ENCODE measurements at regions not wholly inside any gene's neighbourhood (a gene's known extent, or its start where the extent isn't known, plus 50 kb on each side); places are given as distances from the start of the nearest gene placed in this dataset.

DNA sequence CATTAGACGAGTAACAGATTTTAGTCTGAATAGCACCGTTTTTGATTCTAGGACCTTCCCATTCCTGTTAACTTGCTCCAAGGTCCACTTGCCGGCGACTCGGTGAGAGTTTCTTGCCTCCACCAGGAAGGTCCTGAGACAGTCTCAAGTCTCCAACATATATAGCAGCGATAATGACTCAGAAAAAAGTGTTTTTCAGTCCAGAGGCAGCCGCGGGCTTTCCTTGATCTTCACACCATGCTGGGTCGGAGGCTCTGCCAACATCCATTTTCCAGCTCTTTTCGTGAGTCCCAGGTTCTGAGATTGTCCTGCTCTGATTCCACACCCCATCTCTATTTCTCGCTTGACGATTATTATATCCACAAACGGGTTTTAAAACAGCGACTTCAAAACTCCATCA lies 170.5 kb downstream of the GPX5 start:
- DNase-seq (ENCODE audit: low spot score) = no peak
- FAIRE-seq = no peak

GRCh38 chr6:28696682-28697081 lies 171.0 kb downstream of the GPX5 start:
- FAIRE-seq = no peak
- no peak for DNase-seq (ENCODE audit: low spot score)

- DNase-seq (ENCODE audit: low spot score) (no peak), FAIRE-seq (no peak)
Measured at GRCh38 chr6:28707387-28708282, 182.0 kb downstream of the GPX5 start.

DNA sequence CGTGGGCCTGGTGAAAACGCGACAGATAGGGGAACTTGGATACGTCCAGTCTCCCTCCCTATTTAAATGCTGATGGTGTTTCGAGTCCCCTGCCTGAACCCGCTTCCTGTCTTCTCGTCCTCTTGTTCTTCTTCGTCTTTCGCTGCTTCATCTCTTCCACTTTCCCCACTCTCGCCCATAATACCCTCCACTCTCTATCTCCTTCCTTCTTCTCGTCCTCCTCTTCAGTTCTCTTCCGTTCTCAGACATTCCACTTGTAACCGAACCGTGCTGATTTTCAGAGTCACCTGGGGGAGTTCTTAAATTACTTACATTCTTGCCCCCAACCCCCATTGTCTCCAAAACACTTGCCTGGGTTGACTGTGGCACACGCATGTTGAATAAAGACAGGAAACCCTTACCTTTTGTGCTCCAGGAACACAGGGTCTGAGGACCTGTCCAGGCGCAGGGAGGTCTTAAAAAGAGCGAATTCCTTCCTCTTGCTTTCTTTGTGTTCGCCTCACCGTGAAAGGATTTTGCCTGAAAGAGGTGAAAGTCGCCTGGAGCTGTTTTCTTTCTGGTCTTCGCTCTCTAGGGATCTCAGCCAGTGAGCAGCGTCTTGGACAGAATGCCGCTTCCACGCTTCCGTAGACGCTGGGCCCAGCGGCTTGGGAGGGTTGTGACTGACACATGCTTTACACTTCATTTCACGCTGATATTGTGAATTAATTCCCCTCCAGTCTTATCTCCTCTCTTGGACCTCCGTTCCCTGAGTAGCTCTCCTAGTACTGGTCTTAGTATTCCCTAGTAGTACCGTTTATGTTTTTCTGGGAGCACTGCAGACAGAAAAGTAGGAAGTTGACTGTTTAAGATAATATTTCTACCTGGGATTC lies 184.0 kb downstream of the GPX5 start:
- FAIRE-seq (no peak), DNase-seq (ENCODE audit: low spot score) (no peak)

DNA sequence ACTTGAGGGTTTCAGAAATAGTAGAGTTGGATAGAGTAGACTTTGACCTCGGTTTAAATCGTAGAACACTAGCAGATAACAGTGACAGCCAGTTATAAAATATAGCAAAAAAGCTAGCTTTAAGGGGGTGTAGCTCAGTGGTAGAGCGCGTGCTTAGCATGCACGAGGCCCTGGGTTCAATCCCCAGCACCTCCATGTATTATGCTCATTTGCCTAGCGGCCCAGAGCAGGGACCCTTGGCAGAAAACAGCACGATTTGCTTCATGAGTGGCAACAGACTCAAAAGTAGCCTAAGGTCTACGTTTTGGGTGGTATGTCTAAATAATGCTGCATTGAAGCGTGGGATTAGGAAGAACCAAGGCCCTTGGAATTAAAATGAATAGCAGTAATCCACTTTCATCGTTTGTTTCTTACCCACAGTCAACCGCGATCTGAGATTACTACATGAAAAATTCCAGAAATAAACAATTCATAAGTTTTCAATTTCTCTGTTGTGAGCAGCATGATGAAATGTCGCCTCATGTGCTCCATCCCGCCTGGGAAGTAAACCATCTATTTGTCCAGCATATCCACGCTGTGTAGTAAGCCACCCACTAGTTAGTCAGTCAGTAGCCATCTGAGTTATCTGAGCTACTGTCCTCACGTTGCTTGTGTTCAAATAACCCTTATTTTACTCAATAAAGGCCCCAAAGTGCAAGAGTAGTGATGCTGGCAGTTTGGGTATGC lies 184.9 kb downstream of the GPX5 start:
- DNase-seq (ENCODE audit: low spot score) = peak; percentile 73
- FAIRE-seq = no peak

DNA sequence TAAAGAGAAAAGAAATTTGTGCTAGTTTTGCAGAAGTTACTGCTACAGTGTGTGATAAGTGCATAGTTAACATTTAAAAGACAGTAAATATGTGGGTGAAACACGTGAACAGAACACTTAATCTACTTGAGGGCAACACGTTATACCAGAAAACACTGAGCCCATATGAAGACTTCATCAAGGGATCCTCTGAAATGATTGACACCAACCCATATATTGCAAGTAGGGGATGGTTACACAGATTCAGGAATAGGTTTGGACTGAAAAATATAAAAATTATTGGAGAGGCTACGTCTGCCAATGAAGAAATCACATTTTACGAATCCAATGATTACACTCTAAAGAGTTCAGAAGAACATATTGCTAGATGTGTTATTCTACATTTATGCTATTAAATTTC lies 185.6 kb downstream of the GPX5 start:
- DNase-seq (ENCODE audit: low spot score) (no peak), FAIRE-seq (no peak)

DNA sequence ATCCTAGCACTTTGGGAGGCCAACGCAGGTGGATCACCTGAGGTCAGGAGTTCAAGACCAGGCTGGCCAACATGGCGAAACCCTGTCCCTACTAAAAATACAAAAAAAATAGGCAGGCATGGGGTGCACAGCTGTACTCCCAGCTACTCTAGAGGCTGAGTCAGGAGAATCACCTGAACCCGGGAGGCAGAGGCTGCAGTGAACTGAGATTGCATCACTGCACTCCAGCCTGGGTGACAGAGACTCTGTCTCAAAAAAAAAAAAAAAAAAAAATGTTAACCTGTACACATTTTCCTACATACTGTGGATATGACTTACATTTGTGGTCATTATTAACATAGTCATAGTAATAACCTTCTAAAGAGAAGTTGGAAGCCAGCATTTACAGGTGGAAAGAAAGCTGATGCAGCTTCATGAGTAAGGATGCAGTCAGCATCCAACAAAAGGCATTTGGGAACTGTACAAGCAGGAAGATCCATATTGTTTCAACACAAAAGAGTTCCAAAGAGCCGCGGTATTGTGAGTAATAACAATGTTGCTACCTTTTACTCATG lies 186.2 kb downstream of the GPX5 start:
- peak; percentile 7 for DNase-seq (ENCODE audit: low spot score)
- no peak for FAIRE-seq

DNA sequence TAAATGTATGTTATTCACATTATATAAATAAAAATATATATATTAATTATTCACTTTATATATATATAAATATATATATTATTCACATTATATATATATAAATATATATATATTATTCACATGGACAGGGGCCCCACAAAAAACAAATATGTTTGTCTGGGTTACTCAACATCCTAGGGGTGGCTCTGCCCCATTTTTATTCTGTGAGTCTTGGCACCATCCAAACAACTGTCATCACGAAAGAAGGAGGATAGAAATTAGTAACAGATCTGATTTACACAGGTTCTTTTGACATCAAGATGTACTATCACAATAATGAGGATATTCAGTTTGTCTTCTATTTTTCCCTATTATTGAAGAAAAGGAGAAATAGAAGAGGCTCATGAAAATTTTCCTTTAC lies 187.3 kb downstream of the GPX5 start:
- FAIRE-seq (no peak), DNase-seq (ENCODE audit: low spot score) (no peak)

DNA sequence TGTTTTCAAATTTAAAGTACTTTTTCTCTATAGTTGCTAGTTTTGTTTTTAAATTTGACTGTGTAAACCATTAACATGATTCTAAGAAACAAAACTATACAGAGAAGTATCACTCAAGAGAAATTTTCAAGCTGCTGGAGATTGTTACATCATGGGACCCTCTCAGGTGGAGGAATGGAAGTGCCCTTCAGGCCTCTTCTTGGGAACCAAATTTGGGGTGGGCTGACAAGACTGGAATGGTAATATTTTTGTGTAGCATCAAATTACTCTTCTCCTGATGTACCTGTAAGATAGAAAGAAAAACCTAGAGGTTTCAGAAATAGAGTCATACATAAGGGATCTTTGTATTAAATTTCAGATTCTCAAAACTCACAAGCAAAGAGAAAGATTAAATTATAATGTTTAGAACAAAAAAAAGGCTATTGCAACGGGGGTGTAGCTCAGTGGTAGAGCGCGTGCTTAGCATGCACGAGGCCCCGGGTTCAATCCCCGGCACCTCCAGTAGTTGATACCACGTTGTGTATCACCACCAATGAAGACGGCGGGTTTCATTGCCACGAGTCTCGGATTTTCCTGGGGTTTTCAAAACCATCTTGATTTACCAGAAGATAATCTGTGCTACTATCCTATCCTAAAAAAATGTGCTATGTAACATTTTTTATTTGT lies 193.7 kb downstream of the GPX5 start:
- FAIRE-seq (no peak), DNase-seq (ENCODE audit: low spot score) (peak; percentile 54)

- no peak for DNase-seq (ENCODE audit: low spot score)
- FAIRE-seq = no peak
Measured at GRCh38 chr6:28720357-28721231, 194.9 kb downstream of the GPX5 start.

- no peak for FAIRE-seq
Measured at GRCh38 chr6:28721372-28721771, 195.7 kb downstream of the GPX5 start.

GRCh38 chr6:28724395-28724794 lies 198.7 kb downstream of the GPX5 start:
- DNase-seq (ENCODE audit: low spot score) = no peak

More at GRCh38 chr6:28721372-28721771, 195.7 kb downstream of the GPX5 start:
- DNase-seq (ENCODE audit: low spot score) = no peak

DNA sequence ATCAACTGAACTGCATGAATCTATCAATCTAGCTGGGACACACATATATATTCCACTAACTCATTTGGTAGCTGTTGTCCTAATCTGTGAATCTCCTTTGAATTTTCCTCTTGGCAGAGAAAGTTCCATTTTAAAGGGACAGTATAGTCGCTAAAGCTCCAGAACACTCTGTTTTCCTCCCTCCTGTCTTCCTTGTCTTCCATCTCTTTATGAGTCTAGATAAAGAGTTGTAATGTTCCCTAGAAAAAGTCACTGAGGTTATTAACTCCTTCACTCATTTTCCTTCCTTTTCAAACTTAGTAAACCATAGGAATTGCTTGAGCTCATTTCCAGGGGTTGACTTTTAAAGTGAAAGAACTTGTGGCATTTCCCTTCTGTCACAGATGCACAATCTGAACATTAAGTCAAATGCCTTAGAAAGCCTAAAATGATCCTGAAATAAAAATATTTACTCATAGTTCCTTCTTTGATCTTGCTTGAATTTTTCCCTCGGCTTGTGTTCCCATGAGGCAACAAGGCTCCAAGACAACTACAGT lies 198.4 kb downstream of the TRIM27 start:
- DNase-seq (ENCODE audit: low spot score) = no peak
- FAIRE-seq = no peak

More at GRCh38 chr6:28724395-28724794, 198.7 kb downstream of the GPX5 start:
- FAIRE-seq = no peak

GRCh38 chr6:28725890-28726348 lies 197.9 kb downstream of the TRIM27 start:
- DNase-seq (ENCODE audit: low spot score) (peak; percentile 58), FAIRE-seq (no peak)

DNA sequence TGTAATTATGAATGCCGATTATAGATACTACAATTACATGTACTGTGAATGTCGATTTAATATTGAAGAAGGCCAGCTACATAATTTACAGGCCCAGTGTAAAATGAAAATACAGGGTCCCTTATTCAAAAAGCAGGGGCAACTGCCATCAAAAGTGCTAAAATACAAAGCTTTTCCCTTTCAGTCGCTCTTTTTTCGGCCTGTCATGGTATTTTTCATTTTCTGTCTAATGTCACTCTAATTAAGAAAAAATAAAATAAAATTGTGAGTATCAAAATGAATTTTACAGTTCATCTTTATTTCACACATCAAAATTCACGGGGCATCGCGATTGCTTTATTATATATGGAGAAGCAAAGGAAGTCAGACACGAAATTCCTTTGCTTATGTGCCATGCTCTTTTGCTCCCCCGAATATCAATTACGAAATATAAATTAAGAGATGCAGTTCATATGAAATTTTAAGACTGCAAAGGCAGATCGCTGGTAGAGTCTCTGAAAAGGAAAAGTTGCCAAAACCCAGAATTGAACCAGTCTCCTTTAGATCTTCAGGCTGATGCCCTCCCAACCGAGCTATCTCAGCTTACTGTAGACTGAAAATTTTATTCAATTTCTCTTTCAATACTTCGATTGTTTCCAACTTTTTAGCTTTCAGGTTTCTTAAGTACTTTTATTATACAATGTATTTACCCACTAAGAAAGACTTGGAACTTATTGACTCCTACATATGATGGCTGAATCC lies 197.0 kb downstream of the TRIM27 start:
- FAIRE-seq (no peak), DNase-seq (ENCODE audit: low spot score) (no peak)

DNA sequence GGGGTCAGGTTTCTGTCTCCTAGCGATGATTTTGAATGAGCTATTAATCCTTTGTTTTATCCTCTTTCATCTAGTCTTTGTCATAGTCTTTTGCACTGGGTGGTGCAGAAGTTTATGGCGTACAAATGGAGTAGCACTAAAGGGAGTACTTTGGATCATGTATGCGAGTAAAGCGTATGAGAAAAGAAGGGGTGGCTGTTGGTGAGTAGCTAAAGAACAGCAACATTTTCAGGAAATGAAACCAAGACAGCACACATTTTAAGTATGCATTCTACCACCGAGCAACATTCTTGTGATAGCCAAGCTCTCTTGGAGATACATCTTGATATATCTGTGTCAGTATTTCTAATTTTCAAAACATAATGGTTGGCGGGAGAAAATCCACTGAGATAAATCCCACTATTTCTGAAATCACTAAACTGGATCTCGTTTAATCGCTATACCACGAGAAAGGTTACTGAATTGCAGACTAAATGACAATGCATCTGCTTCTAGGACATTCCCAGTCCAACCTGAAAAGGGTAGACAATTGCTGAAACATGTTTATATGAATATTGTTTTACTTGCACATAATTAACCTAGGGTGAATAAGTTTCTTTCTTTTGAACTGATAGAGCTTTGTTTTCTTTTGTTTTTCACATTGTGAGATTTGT lies 196.1 kb downstream of the TRIM27 start:
- DNase-seq (ENCODE audit: low spot score) (no peak), FAIRE-seq (no peak)

DNA sequence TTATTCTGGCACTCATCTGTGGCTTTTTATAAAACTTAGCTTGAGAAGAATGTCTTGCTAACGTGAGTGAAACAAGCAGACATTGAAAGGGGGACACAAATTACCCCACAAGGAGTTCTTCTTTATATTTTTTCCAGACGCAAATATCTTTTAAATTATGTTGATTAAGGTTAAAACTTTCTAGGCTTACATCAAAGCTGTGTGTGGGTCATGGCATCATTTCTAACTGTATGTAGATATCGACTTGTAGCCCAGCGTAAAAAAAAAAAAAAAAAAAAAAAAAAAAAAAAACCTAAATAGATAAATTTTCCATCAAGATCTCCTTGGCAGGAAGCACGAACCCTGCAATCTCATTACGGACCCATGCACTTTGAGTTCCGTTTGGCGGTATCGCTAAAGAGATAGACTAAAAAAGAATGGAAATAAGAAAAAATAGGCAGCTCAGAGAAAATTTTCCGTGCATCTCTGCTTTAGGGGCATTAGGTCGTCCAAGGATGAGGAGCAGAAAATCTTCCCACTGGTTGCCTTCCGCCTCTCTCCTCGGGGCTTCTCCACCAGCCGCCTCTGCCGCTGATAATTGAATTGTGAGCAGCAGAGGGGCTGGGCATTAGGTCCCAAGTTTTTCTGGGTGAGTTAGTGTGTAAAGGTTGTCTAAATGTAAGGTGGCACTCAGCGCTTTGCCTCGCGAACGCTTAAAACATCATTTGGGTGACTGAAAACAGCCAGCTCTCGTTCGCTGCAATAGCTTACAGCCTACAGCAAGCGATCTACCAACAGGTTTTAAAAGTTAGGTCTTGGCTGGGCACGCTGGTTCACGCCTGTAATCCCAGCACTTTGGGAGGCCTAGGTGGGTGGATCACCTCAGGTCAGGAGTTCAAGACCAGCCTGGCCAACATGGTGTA lies 194.0 kb downstream of the TRIM27 start:
- no peak for FAIRE-seq
- DNase-seq (ENCODE audit: low spot score) = no peak
